MCF 10A (cell line): ENCODE measurements at regions not wholly inside any gene's neighbourhood (a gene's known extent, or its start where the extent isn't known, plus 50 kb on each side); places are given as distances from the start of the nearest gene placed in this dataset.
"Not testable (repeated sequence)": the region's sequence is repeated elsewhere in the genome, so short reads cannot be mapped to it uniquely, and the experiment has no call there.

Source experiments
- BruUV-seq: library from RNA; stranded (reverse); fragments of 400-500 nt; replicated peaks from 2 replicates; lab custom pipeline; 2021; lab: Mats Ljungman, UMichigan
- CTCF ChIA-PET: fragments of 300-600 bp; sonication (Branson Sonifier 250); formaldehyde crosslinking; extraction: SDS; loops from one replicate; lab custom pipeline; 2021; ENCODE audit warnings: antibody characterized with exemption, inconsistent platforms; lab: Yijun Ruan, JAX
- POLR2A ChIA-PET: fragments of 300-600, 350-650 bp; sonication (Branson Sonifier 250); formaldehyde crosslinking; extraction: SDS; loops from one replicate; lab custom pipeline; 2020; ENCODE audit warnings: antibody characterized with exemption, inconsistent platforms; lab: Yijun Ruan, JAX
- DNase-seq: peaks from one replicate; pipeline ENCODE4 v3.0.0-alpha.2; 2018; ENCODE audit not compliant: unreplicated experiment
- H3K27ac Mint-ChIP-seq: one replicate; pipeline ENCODE4 v1.8.0; 2022; ENCODE audit warnings: mild to moderate bottlenecking, low read depth, mixed read lengths; ENCODE audit not compliant: unreplicated experiment
- H3K27me3 Mint-ChIP-seq: one replicate; pipeline ENCODE4 v1.8.0; 2022; ENCODE audit warnings: mixed read lengths; ENCODE audit not compliant: insufficient read depth, unreplicated experiment
- H3K36me3 Mint-ChIP-seq: one replicate; pipeline ENCODE4 v1.8.0; 2022; ENCODE audit warnings: mild to moderate bottlenecking, moderate library complexity, mixed read lengths; ENCODE audit not compliant: insufficient read depth, unreplicated experiment
- H3K4me1 Mint-ChIP-seq: one replicate; pipeline ENCODE4 v1.8.0; 2022; ENCODE audit warnings: mixed read lengths; ENCODE audit not compliant: insufficient read depth, unreplicated experiment
- H3K4me3 Mint-ChIP-seq: one replicate; pipeline ENCODE4 v1.8.0; 2022; ENCODE audit warnings: mild to moderate bottlenecking, moderate library complexity, mixed read lengths; ENCODE audit not compliant: unreplicated experiment
- H3K9me3 Mint-ChIP-seq: one replicate; pipeline ENCODE4 v1.8.0; 2022; ENCODE audit warnings: mixed read lengths; ENCODE audit not compliant: unreplicated experiment
- intact Hi-C: fragments of 100-400 bp; cut with micrococcal nuclease; formaldehyde crosslinking; loops from 2 replicates; pipeline ENCODE4 v1.14.1; 2022
- TF ChIP-seq, protein P1 (sequence below): fragments of 200-600 bp; IDR thresholded peaks from one replicate; pipeline ENCODE4 v1.8.0; 2022; ENCODE audit warnings: antibody characterized with exemption, mild to moderate bottlenecking; ENCODE audit not compliant: unreplicated experiment

DNA sequence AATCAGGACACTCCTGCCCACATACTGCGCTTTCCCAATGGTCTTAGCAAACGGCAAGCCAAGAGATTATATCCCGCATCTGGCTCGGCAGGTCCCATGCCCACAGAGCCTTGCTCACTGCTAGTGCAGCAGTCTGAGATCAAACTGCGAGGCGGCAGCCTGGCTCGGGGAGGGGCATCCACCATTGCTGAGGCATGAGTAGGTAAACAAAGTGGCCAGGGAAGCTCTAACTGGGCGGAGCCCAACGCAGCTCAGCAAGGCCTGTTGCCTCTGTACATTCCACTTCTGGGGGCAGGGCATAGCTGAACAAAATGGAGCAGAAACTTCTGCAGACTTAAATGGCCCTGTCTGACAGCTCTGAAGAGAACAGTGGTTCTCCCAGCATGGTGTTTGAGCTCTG lies 77.5 kb downstream of the ELAPOR2 start:
- CTCF ChIA-PET: interaction anchor here (0.6 to 1.1 kb wide), 5 partner anchors 9 to 77 kb away, joined by 3 read pairs; no protein-coding TSS in a partner anchor
- DNase-seq, POLR2A ChIA-PET, H3K4me1 Mint-ChIP-seq, H3K36me3 Mint-ChIP-seq, H3K27ac Mint-ChIP-seq, H3K4me3 Mint-ChIP-seq, BruUV-seq, intact Hi-C loops: not testable (repeated sequence)
- H3K27me3 Mint-ChIP-seq: peaks cover 16% of the 10 kb centered on the region
- H3K9me3 Mint-ChIP-seq: peaks cover 15% of the 10 kb centered on the region

GRCh38 chr7:86981127-86981526 lies 78.3 kb downstream of the ELAPOR2 start:
- no TSS peak for BruUV-seq
- peaks cover 23% of the 10 kb centered on the region for H3K27me3 Mint-ChIP-seq
- intact Hi-C loops: no loop called here
- peaks cover 15% of the 10 kb centered on the region for H3K9me3 Mint-ChIP-seq
- no peak overlapping the region for H3K4me3 Mint-ChIP-seq
- TF ChIP-seq, protein P1, sequence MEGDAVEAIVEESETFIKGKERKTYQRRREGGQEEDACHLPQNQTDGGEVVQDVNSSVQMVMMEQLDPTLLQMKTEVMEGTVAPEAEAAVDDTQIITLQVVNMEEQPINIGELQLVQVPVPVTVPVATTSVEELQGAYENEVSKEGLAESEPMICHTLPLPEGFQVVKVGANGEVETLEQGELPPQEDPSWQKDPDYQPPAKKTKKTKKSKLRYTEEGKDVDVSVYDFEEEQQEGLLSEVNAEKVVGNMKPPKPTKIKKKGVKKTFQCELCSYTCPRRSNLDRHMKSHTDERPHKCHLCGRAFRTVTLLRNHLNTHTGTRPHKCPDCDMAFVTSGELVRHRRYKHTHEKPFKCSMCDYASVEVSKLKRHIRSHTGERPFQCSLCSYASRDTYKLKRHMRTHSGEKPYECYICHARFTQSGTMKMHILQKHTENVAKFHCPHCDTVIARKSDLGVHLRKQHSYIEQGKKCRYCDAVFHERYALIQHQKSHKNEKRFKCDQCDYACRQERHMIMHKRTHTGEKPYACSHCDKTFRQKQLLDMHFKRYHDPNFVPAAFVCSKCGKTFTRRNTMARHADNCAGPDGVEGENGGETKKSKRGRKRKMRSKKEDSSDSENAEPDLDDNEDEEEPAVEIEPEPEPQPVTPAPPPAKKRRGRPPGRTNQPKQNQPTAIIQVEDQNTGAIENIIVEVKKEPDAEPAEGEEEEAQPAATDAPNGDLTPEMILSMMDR: no peak
- H3K36me3 Mint-ChIP-seq: no peaks in the 10 kb centered on the region
- H3K27ac Mint-ChIP-seq: no peak overlapping the region
- POLR2A ChIA-PET: no interaction called here
- H3K4me1 Mint-ChIP-seq: no peaks in the 10 kb centered on the region
- CTCF ChIA-PET: interaction anchor here (0.6 to 1.4 kb wide), 5 partner anchors 9 to 640 kb away, joined by 3 read pairs; no protein-coding TSS in a partner anchor
- DNase-seq: no peak

DNA sequence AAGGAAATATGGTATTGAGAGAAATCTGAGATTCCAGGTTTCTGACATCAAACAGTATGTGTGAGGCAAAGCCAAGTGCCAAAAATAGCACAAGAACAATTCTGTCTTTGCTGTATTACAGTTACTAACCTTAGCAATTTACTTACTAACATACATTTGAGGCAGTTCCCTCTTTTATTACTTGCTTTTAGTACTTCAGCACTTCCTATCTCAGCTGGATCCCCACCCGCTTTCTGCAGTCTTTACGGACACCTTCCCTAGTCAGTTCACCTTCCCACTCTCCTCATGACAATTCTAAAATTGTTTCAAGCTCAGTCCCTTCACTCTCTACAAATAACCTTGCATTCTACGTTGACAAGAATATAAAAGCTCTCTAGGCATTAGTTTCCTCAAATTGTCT lies 79.2 kb downstream of the ELAPOR2 start:
- Mint-ChIP-seq H3K27me3 (peaks cover 23% of the 10 kb centered on the region), H3K9me3 (peaks cover 15% of the 10 kb centered on the region), H3K36me3 (no peaks in the 10 kb centered on the region), H3K27ac (no peak overlapping the region), H3K4me1 (no peaks in the 10 kb centered on the region), H3K4me3 (no peak overlapping the region)
- intact Hi-C loops: no loop called here
- BruUV-seq: no TSS peak
- no peak for DNase-seq
- CTCF ChIA-PET: interaction anchor here (0.7 to 1.4 kb wide), 3 partner anchors 11 to 49 kb away, joined by 3 read pairs; no protein-coding TSS in a partner anchor
- TF ChIP-seq, protein P1: no peak
- POLR2A ChIA-PET: no interaction called here

DNA sequence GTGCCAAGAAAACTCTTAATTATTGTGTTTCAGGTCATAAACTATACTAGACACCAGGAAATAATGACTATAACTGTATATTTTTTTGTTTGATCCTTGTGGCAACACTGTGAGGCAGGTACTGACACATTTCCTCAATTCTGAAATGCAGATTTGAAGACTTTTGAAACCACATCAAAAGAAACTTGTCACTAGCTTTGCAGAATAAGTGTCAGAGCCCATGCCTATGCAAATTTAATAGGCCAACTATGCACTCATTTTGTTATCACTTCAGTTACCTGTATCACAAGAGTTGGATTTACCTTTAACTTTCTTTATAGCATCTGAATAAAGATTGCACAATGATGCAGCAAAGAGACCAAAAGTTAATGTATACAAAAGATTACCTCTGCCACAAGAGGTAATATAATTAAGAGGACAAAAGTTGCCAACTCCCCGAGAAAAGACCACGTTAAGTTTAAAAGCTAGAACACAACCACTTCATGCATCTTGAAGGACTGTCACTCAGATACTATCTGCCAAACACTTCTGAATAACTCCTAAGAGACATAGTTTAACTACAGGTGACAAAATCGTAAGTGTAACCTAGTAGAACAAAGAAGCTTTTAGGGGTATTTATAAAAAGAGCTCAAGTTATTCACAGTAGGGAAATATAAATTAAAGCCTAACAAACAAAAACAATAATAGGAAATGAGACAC lies 80.5 kb downstream of the ELAPOR2 start:
- no peak for DNase-seq
- H3K4me3 Mint-ChIP-seq: no peak overlapping the region
- BruUV-seq: no TSS peak
- H3K36me3 Mint-ChIP-seq: no peaks in the 10 kb centered on the region
- TF ChIP-seq, protein P1: no peak
- ChIA-PET POLR2A (no interaction called here), CTCF (interaction anchor here (0.7 to 1.3 kb wide), 2 partner anchors 13 to 26 kb away, joined by 3 read pairs; no protein-coding TSS in a partner anchor)
- no peaks in the 10 kb centered on the region for H3K4me1 Mint-ChIP-seq
- H3K27me3 Mint-ChIP-seq: peaks cover 23% of the 10 kb centered on the region
- no peak overlapping the region for H3K27ac Mint-ChIP-seq
- H3K9me3 Mint-ChIP-seq: peaks cover 7% of the 10 kb centered on the region
- intact Hi-C loops: no loop called here
